Fibroblast of lung (primary cell): ENCODE measurements at regions not wholly inside any gene's neighbourhood (a gene's known extent, or its start where the extent isn't known, plus 50 kb on each side); places are given as distances from the start of the nearest gene placed in this dataset.

Experiments
- DNase-seq, 2 donors: peaks; one replicate each; pipeline versions ENCODE4 v3.0.0 to v3.0.0-alpha.2; 2010; ENCODE audit warnings: low read depth in 2 of 2
- H2AFZ ChIP-seq: 2 replicates; pipeline ENCODE4 v1.5.1; 2012; ENCODE audit warnings: low read length, control low read depth, inconsistent platforms
- H3K27ac ChIP-seq: 2 replicates; pipeline ENCODE4 v1.5.1; 2011; ENCODE audit warnings: low read length, control low read depth; ENCODE audit not compliant: insufficient read depth
- H3K27me3 ChIP-seq: 2 replicates; pipeline ENCODE4 v1.5.1; 2011; ENCODE audit warnings: mild to moderate bottlenecking, low read length; ENCODE audit not compliant: control insufficient read depth, insufficient read depth
- H3K36me3 ChIP-seq: 2 replicates; pipeline ENCODE4 v1.5.1; 2011; ENCODE audit warnings: low read length; ENCODE audit not compliant: control insufficient read depth, insufficient read depth
- H3K4me1 ChIP-seq: 2 replicates; pipeline ENCODE4 v1.5.1; 2011; ENCODE audit warnings: low read length; ENCODE audit not compliant: control insufficient read depth, insufficient read depth; ENCODE audit errors: extremely low read depth
- H3K4me2 ChIP-seq: 2 replicates; pipeline ENCODE4 v1.5.1; 2011; ENCODE audit warnings: low read length, control low read depth; ENCODE audit not compliant: insufficient read depth; ENCODE audit errors: extremely low read depth
- H3K4me3 ChIP-seq, 4 experiments: fragments of 200-600 bp in 1 of 4; sonication (generic) in 1 of 4; replicated peaks in 1 of 4; 2 replicates each; pipeline ENCODE4 v1.5.1; 2011 to 2016; ENCODE audit warnings: low read length in 4 of 4, low read depth in 3 of 4, mild to moderate bottlenecking in 3 of 4, control low read depth in 2 of 4, inconsistent platforms in 1 of 4, mixed read lengths in 1 of 4; ENCODE audit not compliant: insufficient read depth in 1 of 4; ENCODE audit errors: control extremely low read depth in 1 of 4
- H3K79me2 ChIP-seq: 2 replicates; pipeline ENCODE4 v1.5.1; 2012; ENCODE audit warnings: mild to moderate bottlenecking, low read length, inconsistent platforms; ENCODE audit not compliant: control insufficient read depth, insufficient read depth
- H3K9ac ChIP-seq: 2 replicates; pipeline ENCODE4 v1.5.1; 2011; ENCODE audit warnings: mild to moderate bottlenecking, low read length, control low read depth; ENCODE audit not compliant: insufficient read depth
- H3K9me3 ChIP-seq: 2 replicates; pipeline ENCODE4 v1.5.1; 2012; ENCODE audit warnings: low read depth, low read length; ENCODE audit not compliant: control insufficient read depth, insufficient read depth
- H4K20me1 ChIP-seq: 2 replicates; pipeline ENCODE4 v1.5.1; 2011; ENCODE audit warnings: low read length; ENCODE audit not compliant: control insufficient read depth, insufficient read depth; ENCODE audit errors: extremely low read depth
- CTCF ChIP-seq, 2 donors: IDR thresholded peaks in 1 of 2; conservative IDR thresholded peaks in 1 of 2; 1 replicate in 1 of 2; 2 replicates in 1 of 2; pipeline ENCODE4 v1.5.1; 2011 to 2012; ENCODE audit warnings: low read length in 2 of 2, control low read depth in 1 of 2, inconsistent platforms in 1 of 2, low read depth in 1 of 2, mild to moderate bottlenecking in 1 of 2
- EZH2 ChIP-seq: IDR thresholded peaks from 2 replicates; pipeline ENCODE4 v1.5.1; 2012; ENCODE audit warnings: low read length, control low read depth, mild to moderate bottlenecking; ENCODE audit errors: missing control alignments

- H3K9me3 ChIP-seq, result no peaks in the 10 kb centered on the region
- H3K79me2 ChIP-seq, result no peaks in the 10 kb centered on the region
- no peaks in the 10 kb centered on the region for H3K36me3 ChIP-seq
- no peaks in the 10 kb centered on the region for H4K20me1 ChIP-seq
- H2AFZ ChIP-seq, result no peak overlapping the region
- no peak overlapping the region for H3K4me2 ChIP-seq
- H3K4me1 ChIP-seq, result no peaks in the 10 kb centered on the region
- no peak for DNase-seq
- H3K27me3 ChIP-seq, result no peaks in the 10 kb centered on the region
- TF ChIP-seq CTCF (conservative IDR thresholded peaks at IDR 0.05 in 1 of 2, IDR thresholded peaks at IDR 0.05 in 1 of 2; ENCODE audit: low read depth in 1 of 2, low read length in 2 of 2) (no peak), EZH2 (no peak)
- no peak overlapping the region for H3K9ac ChIP-seq
- no peak overlapping the region for H3K27ac ChIP-seq
- no peak overlapping the region for H3K4me3 ChIP-seq
These were observed 217.0 kb upstream of the LRIG1 start for GRCh38 chr3:66717806-66718205.

- Histone ChIP-seq H3K9me3 (no peaks in the 10 kb centered on the region), H3K4me2 (no peak overlapping the region), H3K27ac (no peak overlapping the region), H3K4me1 (peaks cover 3% of the 10 kb centered on the region), H3K79me2 (no peaks in the 10 kb centered on the region), H3K27me3 (no peaks in the 10 kb centered on the region), H2AFZ (no peak overlapping the region), H3K4me3 (no peak overlapping the region), H4K20me1 (no peaks in the 10 kb centered on the region), H3K36me3 (no peaks in the 10 kb centered on the region), H3K9ac (no peak overlapping the region)
- no peak for DNase-seq
- TF ChIP-seq CTCF (conservative IDR thresholded peaks at IDR 0.05 in 1 of 2, IDR thresholded peaks at IDR 0.05 in 1 of 2; ENCODE audit: low read depth in 1 of 2, low read length in 2 of 2) (no peak), EZH2 (no peak)
These were observed 219.1 kb upstream of the LRIG1 start for GRCh38 chr3:66719796-66720356.

- Histone ChIP-seq H3K9me3 (no peaks in the 10 kb centered on the region), H3K4me3 (no peak overlapping the region), H3K79me2 (no peaks in the 10 kb centered on the region), H3K4me2 (no peak overlapping the region), H4K20me1 (no peaks in the 10 kb centered on the region), H3K27ac (no peak overlapping the region), H3K4me1 (peaks cover 3% of the 10 kb centered on the region), H3K36me3 (no peaks in the 10 kb centered on the region), H3K9ac (no peak overlapping the region), H2AFZ (no peak overlapping the region), H3K27me3 (no peaks in the 10 kb centered on the region)
- DNase-seq, result no peak
- TF ChIP-seq EZH2, result no peak
- no peak for TF ChIP-seq CTCF (conservative IDR thresholded peaks at IDR 0.05 in 1 of 2, IDR thresholded peaks at IDR 0.05 in 1 of 2; ENCODE audit: low read depth in 1 of 2, low read length in 2 of 2)
These were observed 219.7 kb upstream of the LRIG1 start for GRCh38 chr3:66720508-66720907.
